ENCODE measurements at regions not wholly inside any gene's neighbourhood (a gene's known extent, or its start where the extent isn't known, plus 50 kb on each side); places are given as distances from the start of the nearest gene placed in this dataset.

DNA sequence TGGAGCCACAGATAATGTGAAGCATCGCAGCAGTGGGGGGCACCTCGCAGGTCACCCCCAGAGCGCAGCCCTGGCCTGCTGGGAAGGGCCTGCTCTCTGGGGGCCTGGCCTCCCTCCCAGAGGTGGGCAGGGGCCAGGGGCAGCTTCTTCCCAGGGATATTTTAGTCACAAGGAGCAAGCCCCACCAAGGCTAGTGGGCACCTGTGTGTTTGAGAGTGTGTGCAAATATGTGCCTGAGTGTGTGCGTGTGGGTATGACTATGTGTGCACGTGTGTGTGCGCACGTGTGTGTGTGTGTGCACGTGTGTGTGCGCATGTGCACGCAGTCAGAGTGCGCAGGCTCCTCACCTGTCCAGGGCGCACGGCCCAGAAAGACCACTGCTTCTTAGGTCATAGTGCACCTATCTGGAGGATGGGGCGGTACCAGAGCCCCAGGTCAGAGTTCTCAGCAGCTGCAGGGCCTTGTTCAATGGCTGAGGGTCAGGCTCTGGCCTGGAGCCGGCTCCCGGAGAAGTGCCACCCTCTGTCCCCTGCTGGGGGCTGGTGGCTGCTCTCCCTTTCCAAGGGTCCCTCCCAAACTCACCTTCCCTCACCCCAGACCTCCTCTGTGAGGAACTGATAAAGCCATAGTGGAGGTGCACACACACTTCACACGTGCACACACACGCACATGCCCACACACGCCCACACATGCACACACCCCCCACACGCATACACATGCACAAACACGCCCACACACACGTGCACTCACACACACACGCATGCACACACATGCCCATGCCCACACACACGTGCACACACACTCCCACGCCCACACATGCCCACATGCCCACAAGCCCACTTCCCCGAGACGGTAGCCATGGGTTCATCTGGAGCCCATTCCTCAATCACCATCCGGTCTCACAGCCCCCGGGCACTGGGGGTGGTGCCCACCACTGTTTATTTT, 128.5 kb downstream of the KIF26A start:
- Histone ChIP-seq H3K79me2 (no peaks in the 10 kb centered on the region), H3K4me3 (no peak overlapping the region), H2AFZ (no peak overlapping the region), H3K9me2 (replicated peaks; ENCODE audit: insufficient read depth) (no peaks in the 10 kb centered on the region), H3K4me2 (no peak overlapping the region), H4K20me1 (ENCODE audit: insufficient read depth, poor library complexity, severe bottlenecking) (no peaks in the 10 kb centered on the region), H3K9me3 (ENCODE audit: low read depth) (no peaks in the 10 kb centered on the region), H3K27ac (no peak overlapping the region), H3K27me3 (no peaks in the 10 kb centered on the region), H3K4me1 (ENCODE audit: insufficient read depth) (no peaks in the 10 kb centered on the region), H3K36me3 (replicated peaks; ENCODE audit: insufficient read depth, low read depth) (no peaks in the 10 kb centered on the region)
- TF ChIP-seq, protein P1, sequence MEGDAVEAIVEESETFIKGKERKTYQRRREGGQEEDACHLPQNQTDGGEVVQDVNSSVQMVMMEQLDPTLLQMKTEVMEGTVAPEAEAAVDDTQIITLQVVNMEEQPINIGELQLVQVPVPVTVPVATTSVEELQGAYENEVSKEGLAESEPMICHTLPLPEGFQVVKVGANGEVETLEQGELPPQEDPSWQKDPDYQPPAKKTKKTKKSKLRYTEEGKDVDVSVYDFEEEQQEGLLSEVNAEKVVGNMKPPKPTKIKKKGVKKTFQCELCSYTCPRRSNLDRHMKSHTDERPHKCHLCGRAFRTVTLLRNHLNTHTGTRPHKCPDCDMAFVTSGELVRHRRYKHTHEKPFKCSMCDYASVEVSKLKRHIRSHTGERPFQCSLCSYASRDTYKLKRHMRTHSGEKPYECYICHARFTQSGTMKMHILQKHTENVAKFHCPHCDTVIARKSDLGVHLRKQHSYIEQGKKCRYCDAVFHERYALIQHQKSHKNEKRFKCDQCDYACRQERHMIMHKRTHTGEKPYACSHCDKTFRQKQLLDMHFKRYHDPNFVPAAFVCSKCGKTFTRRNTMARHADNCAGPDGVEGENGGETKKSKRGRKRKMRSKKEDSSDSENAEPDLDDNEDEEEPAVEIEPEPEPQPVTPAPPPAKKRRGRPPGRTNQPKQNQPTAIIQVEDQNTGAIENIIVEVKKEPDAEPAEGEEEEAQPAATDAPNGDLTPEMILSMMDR (IDR thresholded peaks at IDR 0.05; ENCODE audit: poor library complexity), result no peak
- TF ChIP-seq EZH2 (IDR thresholded peaks at IDR 0.05; ENCODE audit: borderline replicate concordance), result no peak
- no peak for TF ChIP-seq EZH2phosphoT487 (IDR thresholded peaks at IDR 0.05; ENCODE audit: low read depth, severe bottlenecking, unreplicated experiment)
- WGBS (ENCODE audit: low lambda C conversion rate, missing lambda C conversion rate), result 82% methylated on average over 29 of the region's 29 CpGs
- no peak for DNase-seq (ENCODE audit: low spot score)

DNA sequence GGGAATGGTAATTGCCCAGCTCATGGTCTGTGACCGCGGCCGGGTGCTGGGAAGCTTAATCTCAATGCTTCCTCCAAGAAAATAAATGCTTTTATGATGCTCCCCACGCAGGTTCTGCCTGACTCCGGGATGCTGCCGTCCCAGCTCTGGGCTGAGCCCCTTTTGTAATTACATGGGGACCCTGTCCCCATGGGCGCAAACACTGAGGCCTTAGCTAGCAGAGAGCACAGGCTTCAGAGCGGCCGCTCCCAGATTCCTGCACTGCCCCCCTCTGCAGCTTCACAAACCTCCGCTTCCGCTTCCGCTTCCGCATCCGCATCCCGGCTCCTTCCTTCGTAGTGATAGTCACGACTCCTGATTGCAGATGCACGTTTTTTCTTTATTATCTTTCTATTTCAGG, 129.5 kb downstream of the KIF26A start:
- WGBS (ENCODE audit: low lambda C conversion rate, missing lambda C conversion rate), result 73% methylated on average over 18 of the region's 18 CpGs
- Histone ChIP-seq H3K4me1 (ENCODE audit: insufficient read depth) (no peaks in the 10 kb centered on the region), H3K9me2 (replicated peaks; ENCODE audit: insufficient read depth) (no peaks in the 10 kb centered on the region), H3K27me3 (no peaks in the 10 kb centered on the region), H3K4me2 (no peak overlapping the region), H3K9me3 (ENCODE audit: low read depth) (no peaks in the 10 kb centered on the region), H3K36me3 (replicated peaks; ENCODE audit: insufficient read depth, low read depth) (no peaks in the 10 kb centered on the region), H4K20me1 (ENCODE audit: insufficient read depth, poor library complexity, severe bottlenecking) (no peaks in the 10 kb centered on the region), H3K4me3 (no peak overlapping the region), H3K27ac (no peak overlapping the region), H3K79me2 (no peaks in the 10 kb centered on the region), H2AFZ (no peak overlapping the region)
- TF ChIP-seq, protein P1 (IDR thresholded peaks at IDR 0.05; ENCODE audit: poor library complexity), result no peak
- TF ChIP-seq EZH2 (IDR thresholded peaks at IDR 0.05; ENCODE audit: borderline replicate concordance) (no peak), EZH2phosphoT487 (IDR thresholded peaks at IDR 0.05; ENCODE audit: low read depth, severe bottlenecking, unreplicated experiment) (no peak)
- no peak for DNase-seq (ENCODE audit: low spot score)

DNA sequence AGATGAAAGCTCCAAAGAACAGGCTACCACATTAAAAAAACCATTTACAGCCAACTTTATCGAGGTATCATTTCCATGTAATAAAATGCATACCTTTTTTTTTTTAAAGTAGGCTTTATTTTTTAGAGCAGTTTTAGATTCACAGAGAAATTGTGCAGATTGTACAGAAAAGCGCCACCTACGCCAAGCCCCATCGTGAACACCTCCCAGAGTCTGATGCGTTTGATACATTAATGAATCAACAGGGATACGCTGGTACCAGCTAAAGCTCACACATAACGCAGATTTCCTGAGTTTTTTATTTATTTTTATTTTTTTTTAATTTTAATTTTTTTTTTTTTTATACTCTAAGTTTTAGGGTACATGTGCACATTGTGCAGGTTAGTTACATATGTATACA, 129.9 kb downstream of the KIF26A start:
- H3K4me2 ChIP-seq, result no peak overlapping the region
- no peak for DNase-seq (ENCODE audit: low spot score)

More for the DNA sequence above, 129.9 kb downstream of the KIF26A start:
- H3K4me1 ChIP-seq (ENCODE audit: insufficient read depth), result no peaks in the 10 kb centered on the region
- 90% methylated on average over 7 of the region's 7 CpGs for WGBS (ENCODE audit: low lambda C conversion rate, missing lambda C conversion rate)
- H4K20me1 ChIP-seq (ENCODE audit: insufficient read depth, poor library complexity, severe bottlenecking), result no peaks in the 10 kb centered on the region
- no peak overlapping the region for H3K4me3 ChIP-seq
- TF ChIP-seq, protein P1 (IDR thresholded peaks at IDR 0.05; ENCODE audit: poor library complexity), result no peak
- TF ChIP-seq EZH2phosphoT487 (IDR thresholded peaks at IDR 0.05; ENCODE audit: low read depth, severe bottlenecking, unreplicated experiment), result no peak
- TF ChIP-seq EZH2 (IDR thresholded peaks at IDR 0.05; ENCODE audit: borderline replicate concordance), result no peak
- no peaks in the 10 kb centered on the region for H3K9me2 ChIP-seq (replicated peaks; ENCODE audit: insufficient read depth)
- no peak overlapping the region for H2AFZ ChIP-seq
- no peaks in the 10 kb centered on the region for H3K9me3 ChIP-seq (ENCODE audit: low read depth)
- H3K36me3 ChIP-seq (replicated peaks; ENCODE audit: insufficient read depth, low read depth), result no peaks in the 10 kb centered on the region
- no peak overlapping the region for H3K27ac ChIP-seq
- H3K79me2 ChIP-seq, result no peaks in the 10 kb centered on the region
- no peaks in the 10 kb centered on the region for H3K27me3 ChIP-seq
